Lower leg skin (tissue), 3 donors: ENCODE measurements at regions not wholly inside any gene's neighbourhood (a gene's known extent, or its start where the extent isn't known, plus 50 kb on each side); places are given as distances from the start of the nearest gene placed in this dataset.

Experiments used
- CTCF ChIP-seq, 3 donors: fragments of 450-650 bp; IDR thresholded peaks; one replicate each; pipeline ENCODE4 v1.5.1; 2016; ENCODE audit warnings: antibody characterized with exemption in 3 of 3, mild to moderate bottlenecking in 3 of 3, moderate library complexity in 2 of 3
- POLR2A ChIP-seq, 2 donors: fragments of 450-650 bp; IDR thresholded peaks; one replicate each; pipeline ENCODE4 v1.6.1; 2016 to 2017; ENCODE audit warnings: antibody characterized with exemption in 2 of 2, mild to moderate bottlenecking in 1 of 2, moderate library complexity in 1 of 2

GRCh38 chr6:10310330-10310653 is 104.6 kb downstream of the TFAP2A start:
- TF ChIP-seq CTCF (IDR thresholded peaks at IDR 0.05) (no peak), POLR2A (IDR thresholded peaks at IDR 0.05) (no peak)
